CD14-positive monocyte (primary cell): ENCODE measurements at regions not wholly inside any gene's neighbourhood (a gene's known extent, or its start where the extent isn't known, plus 50 kb on each side); places are given as distances from the start of the nearest gene placed in this dataset.
A peak's percentile ranks its signal among the peaks of the same experiment; 100 is the strongest.

Experiments used
- DNase-seq, 3 donors: peaks; one replicate each; pipeline ENCODE4 v3.0.0-alpha.2; 2011 to 2022
- H2AFZ ChIP-seq: 2 replicates; pipeline ENCODE4 v1.6.0; 2012; ENCODE audit warnings: mild to moderate bottlenecking, low read depth, low read length, inconsistent platforms; ENCODE audit not compliant: insufficient read depth, poor library complexity, severe bottlenecking
- H3K27ac ChIP-seq, 2 donors: 1 replicate in 1 of 2; 2 replicates in 1 of 2; pipeline ENCODE4 v1.5.1; 2012 to 2013; ENCODE audit warnings: low read length in 2 of 2, control low read depth in 1 of 2, inconsistent platforms in 1 of 2, low read depth in 1 of 2, mild to moderate bottlenecking in 1 of 2
- H3K27me3 ChIP-seq, 2 donors: one replicate each; pipeline versions ENCODE4 v1.6.0 to v1.6.1; 2011 to 2013; ENCODE audit warnings: low read length in 2 of 2; ENCODE audit not compliant: control insufficient read depth in 2 of 2, insufficient read depth in 2 of 2
- H3K36me3 ChIP-seq, 2 donors: replicated peaks in 1 of 2; 1 replicate in 1 of 2; 2 replicates in 1 of 2; pipeline versions ENCODE4 v1.5.1 to v1.6.1; 2012 to 2013; ENCODE audit warnings: low read length in 2 of 2, control low read depth in 1 of 2, inconsistent platforms in 1 of 2, mild to moderate bottlenecking in 1 of 2; ENCODE audit not compliant: insufficient read depth in 2 of 2, control insufficient read depth in 1 of 2
- H3K4me1 ChIP-seq, 2 donors: 1 replicate in 1 of 2; 2 replicates in 1 of 2; pipeline versions ENCODE4 v1.5.1 to v1.6.1; 2012 to 2013; ENCODE audit warnings: low read length in 2 of 2, control low read depth in 1 of 2, inconsistent platforms in 1 of 2, mild to moderate bottlenecking in 1 of 2, moderate library complexity in 1 of 2; ENCODE audit not compliant: insufficient read depth in 2 of 2, control insufficient read depth in 1 of 2
- H3K4me2 ChIP-seq: replicated peaks from 2 replicates; pipeline ENCODE3; 2012; ENCODE audit warnings: low read length, moderate library complexity, mild to moderate bottlenecking; ENCODE audit not compliant: poor library complexity, severe bottlenecking; ENCODE audit errors: extremely low read depth
- H3K4me3 ChIP-seq, 3 experiments: fragments of 200-600 bp in 1 of 3; sonication (generic) in 1 of 3; replicated peaks in 1 of 3; 1 replicate in 2 of 3; 2 replicates in 1 of 3; pipeline ENCODE4 v1.5.1; 2011 to 2013; ENCODE audit warnings: low read length in 3 of 3, mild to moderate bottlenecking in 3 of 3, control low read depth in 2 of 3, low read depth in 2 of 3, inconsistent platforms in 1 of 3, moderate library complexity in 1 of 3
- H3K79me2 ChIP-seq: 2 replicates; pipeline ENCODE4 v1.6.0; 2012; ENCODE audit warnings: mild to moderate bottlenecking, control low read depth, inconsistent platforms, low read length, moderate library complexity; ENCODE audit not compliant: insufficient read depth
- H3K9ac ChIP-seq: 2 replicates; pipeline ENCODE4 v1.6.0; 2017; ENCODE audit warnings: low read length, mild to moderate bottlenecking; ENCODE audit not compliant: insufficient read depth, poor library complexity, severe bottlenecking
- H3K9me3 ChIP-seq, 2 donors: replicated peaks in 1 of 2; 1 replicate in 1 of 2; 2 replicates in 1 of 2; pipeline versions ENCODE4 v1.5.1 to v1.6.1; 2012 to 2013; ENCODE audit warnings: low read length in 2 of 2, control low read depth in 1 of 2; ENCODE audit not compliant: control insufficient read depth in 1 of 2, insufficient read depth in 1 of 2
- H4K20me1 ChIP-seq: 2 replicates; pipeline ENCODE4 v1.6.0; 2012; ENCODE audit warnings: mild to moderate bottlenecking, low read length, control low read depth, moderate library complexity; ENCODE audit not compliant: insufficient read depth
- H3K27ac Mint-ChIP-seq, 7 donors: one replicate each; pipeline ENCODE4 v1.8.0; 2020; ENCODE audit warnings: mild to moderate bottlenecking in 7 of 7, mixed read lengths in 7 of 7, moderate library complexity in 6 of 7, inconsistent platforms in 2 of 7
- H3K27me3 Mint-ChIP-seq, 3 donors: one replicate each; pipeline ENCODE4 v1.8.0; 2021 to 2022; ENCODE audit warnings: low read depth in 3 of 3, mild to moderate bottlenecking in 3 of 3, mixed read lengths in 3 of 3, moderate library complexity in 3 of 3, inconsistent platforms in 1 of 3
- H3K36me3 Mint-ChIP-seq, 2 donors: one replicate each; pipeline ENCODE4 v1.8.0; 2020; ENCODE audit warnings: mixed read lengths in 2 of 2, inconsistent platforms in 1 of 2, mild to moderate bottlenecking in 1 of 2
- H3K4me1 Mint-ChIP-seq: one replicate; pipeline ENCODE4 v1.8.0; 2020; ENCODE audit warnings: mild to moderate bottlenecking, mixed read lengths
- H3K4me3 Mint-ChIP-seq, 2 donors: one replicate each; pipeline ENCODE4 v1.8.0; 2020; ENCODE audit warnings: mild to moderate bottlenecking in 2 of 2, mixed read lengths in 2 of 2, moderate library complexity in 1 of 2
- H3K9me3 Mint-ChIP-seq, 7 donors: one replicate each; pipeline ENCODE4 v1.8.0; 2020 to 2022; ENCODE audit warnings: mixed read lengths in 7 of 7, mild to moderate bottlenecking in 6 of 7, moderate library complexity in 6 of 7, inconsistent platforms in 2 of 7
- WGBS: methylation state at CpG from one replicate; pipeline ENCODE4 v1.1.5; 2013; ENCODE audit warnings: missing lambda C conversion rate; ENCODE audit not compliant: insufficient coverage; 5-methylcytosine and 5-hydroxymethylcytosine counted together
- intact Hi-C, 2 donors: fragments of 100-400 bp; cut with micrococcal nuclease; formaldehyde crosslinking; loops; one replicate each; pipeline versions ENCODE4 v1.15.0 to v1.15.1; 2023
- TF ChIP-seq, protein P1 (sequence below): fragments of 200-600 bp; IDR thresholded peaks from one replicate; pipeline ENCODE4 v1.8.0; 2022; ENCODE audit warnings: antibody characterized with exemption, mild to moderate bottlenecking

GRCh38 chr12:92988622-92989130, 59.6 kb upstream of the EEA1 start:
- H3K27me3 ChIP-seq: no peaks in the 10 kb centered on the region
- H3K4me3 ChIP-seq: no peak overlapping the region
- H3K36me3 ChIP-seq: no peaks in the 10 kb centered on the region
- no peak for DNase-seq
- no CpG with 5 or more reads among the region's 1 CpG for WGBS
- intact Hi-C loops: loop anchor here (5.0 kb wide), 2 partner anchors 389 to 409 kb away; partner anchors contain the start of gene NUDT4 (in 1 of the 2)
- Mint-ChIP-seq H3K4me1 (peaks cover 23% of the 10 kb centered on the region), H3K27ac (peak overlapping the region in 5 of 7 donors; percentile 38 to 95 (median 71)), H3K9me3 (peaks cover 0 to 7% (median 2%) of the 10 kb centered on the region in 7 donors), H3K4me3 (no peak overlapping the region), H3K36me3 (no peaks in the 10 kb centered on the region), H3K27me3 (peaks cover 1 to 4% (median 2%) of the 10 kb centered on the region in 3 donors)
- H4K20me1 ChIP-seq: no peaks in the 10 kb centered on the region
- peaks cover 0 to 3% of the 10 kb centered on the region in 2 donors for H3K9me3 ChIP-seq
- H3K4me2 ChIP-seq: no peak overlapping the region
- TF ChIP-seq, protein P1, sequence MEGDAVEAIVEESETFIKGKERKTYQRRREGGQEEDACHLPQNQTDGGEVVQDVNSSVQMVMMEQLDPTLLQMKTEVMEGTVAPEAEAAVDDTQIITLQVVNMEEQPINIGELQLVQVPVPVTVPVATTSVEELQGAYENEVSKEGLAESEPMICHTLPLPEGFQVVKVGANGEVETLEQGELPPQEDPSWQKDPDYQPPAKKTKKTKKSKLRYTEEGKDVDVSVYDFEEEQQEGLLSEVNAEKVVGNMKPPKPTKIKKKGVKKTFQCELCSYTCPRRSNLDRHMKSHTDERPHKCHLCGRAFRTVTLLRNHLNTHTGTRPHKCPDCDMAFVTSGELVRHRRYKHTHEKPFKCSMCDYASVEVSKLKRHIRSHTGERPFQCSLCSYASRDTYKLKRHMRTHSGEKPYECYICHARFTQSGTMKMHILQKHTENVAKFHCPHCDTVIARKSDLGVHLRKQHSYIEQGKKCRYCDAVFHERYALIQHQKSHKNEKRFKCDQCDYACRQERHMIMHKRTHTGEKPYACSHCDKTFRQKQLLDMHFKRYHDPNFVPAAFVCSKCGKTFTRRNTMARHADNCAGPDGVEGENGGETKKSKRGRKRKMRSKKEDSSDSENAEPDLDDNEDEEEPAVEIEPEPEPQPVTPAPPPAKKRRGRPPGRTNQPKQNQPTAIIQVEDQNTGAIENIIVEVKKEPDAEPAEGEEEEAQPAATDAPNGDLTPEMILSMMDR: no peak
- H3K79me2 ChIP-seq: no peaks in the 10 kb centered on the region
- peak overlapping the region; percentile 71 to 86 for H3K27ac ChIP-seq
- H3K4me1 ChIP-seq: peaks cover 20 to 21% of the 10 kb centered on the region in 2 donors
- no peak overlapping the region for H2AFZ ChIP-seq
- no peak overlapping the region for H3K9ac ChIP-seq

DNA sequence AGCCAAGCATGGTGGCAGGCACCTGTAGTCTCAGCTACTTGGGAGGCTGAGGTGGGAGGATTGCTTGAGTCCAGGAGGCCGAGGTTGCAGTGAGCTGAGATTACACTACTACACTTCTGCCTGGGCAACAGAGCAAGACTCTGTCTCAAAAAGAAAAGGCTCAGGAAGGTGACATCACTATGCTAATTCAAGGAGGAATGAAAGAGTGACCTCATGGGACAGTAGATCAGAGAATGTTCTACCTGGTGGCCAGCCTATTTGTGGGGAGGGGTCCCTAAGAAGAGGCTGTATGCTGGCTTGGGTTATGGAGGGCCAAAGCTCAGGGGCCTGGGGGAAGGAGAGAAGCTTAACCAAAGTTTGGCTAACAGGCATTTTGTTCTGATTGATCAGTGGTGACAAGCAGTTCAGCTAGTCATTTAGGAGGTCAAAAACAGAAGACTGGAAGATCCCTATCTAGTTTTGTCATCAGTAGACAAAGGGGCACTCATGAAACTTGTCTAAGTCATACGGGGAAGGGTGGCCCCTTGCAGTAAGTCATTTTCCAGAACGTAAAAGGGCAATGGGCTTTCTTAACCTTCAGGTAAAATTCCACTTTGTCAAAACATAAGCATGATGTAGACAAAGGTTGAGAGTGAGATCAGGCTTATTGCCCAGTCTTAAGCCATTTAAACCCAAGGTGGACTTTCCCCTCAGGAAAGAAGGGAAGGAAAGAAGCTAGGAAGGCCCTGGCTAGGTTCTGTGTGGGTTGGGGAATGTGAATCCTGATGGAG, 60.8 kb upstream of the EEA1 start:
- Histone ChIP-seq H3K27ac (no peak overlapping the region), H3K9me3 (peaks cover 0 to 3% of the 10 kb centered on the region in 2 donors), H4K20me1 (no peaks in the 10 kb centered on the region), H3K79me2 (no peaks in the 10 kb centered on the region), H3K4me2 (no peak overlapping the region), H3K36me3 (no peaks in the 10 kb centered on the region), H2AFZ (peak overlapping the region; percentile 24), H3K9ac (no peak overlapping the region), H3K4me3 (no peak overlapping the region), H3K4me1 (peaks cover 20 to 21% of the 10 kb centered on the region in 2 donors), H3K27me3 (no peaks in the 10 kb centered on the region)
- DNase-seq: no peak
- TF ChIP-seq, protein P1: no peak
- WGBS: no CpG with 5 or more reads among the region's 3 CpGs
- Mint-ChIP-seq H3K9me3 (peaks cover 0 to 6% (median 2%) of the 10 kb centered on the region in 7 donors), H3K4me1 (peaks cover 23% of the 10 kb centered on the region), H3K27ac (no peak overlapping the region), H3K36me3 (no peaks in the 10 kb centered on the region), H3K4me3 (no peak overlapping the region), H3K27me3 (peaks cover 1 to 4% (median 2%) of the 10 kb centered on the region in 3 donors)
- intact Hi-C loops: loop anchor here (5.0 kb wide), 2 partner anchors 387 to 407 kb away; partner anchors contain the start of gene NUDT4 (in 1 of the 2)
